Activated CD4-positive, alpha-beta T cell treated with anti-CD3 and anti-CD28 coated beads for 48 hours (primary cell): ENCODE measurements at regions not wholly inside any gene's neighbourhood (a gene's known extent, or its start where the extent isn't known, plus 50 kb on each side); places are given as distances from the start of the nearest gene placed in this dataset.
"Not testable (repeated sequence)": the region's sequence is repeated elsewhere in the genome, so short reads cannot be mapped to it uniquely, and the experiment has no call there.

ENCODE experiments used
- DNase-seq: peaks from one replicate; pipeline ENCODE4 v3.0.0-alpha.2; 2020

GRCh38 chrX:36683507-36683906 lies 324.7 kb upstream of the FAM47C start:
- DNase-seq: no peak

GRCh38 chrX:36684053-36684452 lies 324.1 kb upstream of the FAM47C start:
- DNase-seq: no peak

- DNase-seq: no peak
These were observed 286.2 kb upstream of the FAM47C start for GRCh38 chrX:36721990-36722389.

- no peak for DNase-seq
These were observed 254.6 kb upstream of the FAM47C start for GRCh38 chrX:36753602-36754001.

GRCh38 chrX:36787752-36788151 lies 220.4 kb upstream of the FAM47C start:
- DNase-seq: no peak

GRCh38 chrX:36803151-36803550 lies 205.0 kb upstream of the FAM47C start:
- DNase-seq: no peak

- DNase-seq: no peak
These were observed 204.1 kb upstream of the FAM47C start for GRCh38 chrX:36804066-36804465.

GRCh38 chrX:36844857-36845256 lies 163.3 kb upstream of the FAM47C start:
- no peak for DNase-seq

GRCh38 chrX:36847496-36847895 lies 160.7 kb upstream of the FAM47C start:
- DNase-seq: no peak

- DNase-seq: no peak
These were observed 158.8 kb upstream of the FAM47C start for GRCh38 chrX:36849407-36849806.

GRCh38 chrX:36856849-36857248 lies 151.3 kb upstream of the FAM47C start:
- DNase-seq: no peak

GRCh38 chrX:36859231-36859630 lies 148.9 kb upstream of the FAM47C start:
- DNase-seq: no peak

GRCh38 chrX:36861601-36862000 lies 146.6 kb upstream of the FAM47C start:
- no peak for DNase-seq

- DNase-seq: no peak
These were observed 141.0 kb upstream of the FAM47C start for GRCh38 chrX:36867143-36867542.

GRCh38 chrX:36868592-36868991 lies 139.6 kb upstream of the FAM47C start:
- DNase-seq: no peak

- no peak for DNase-seq
These were observed 138.7 kb upstream of the FAM47C start for GRCh38 chrX:36869457-36869856.

GRCh38 chrX:36897690-36898089 lies 110.5 kb upstream of the FAM47C start:
- DNase-seq: no peak

GRCh38 chrX:36898301-36898700 lies 109.9 kb upstream of the FAM47C start:
- DNase-seq: no peak

- not testable (repeated sequence) for DNase-seq
These were observed 103.6 kb upstream of the FAM47C start for GRCh38 chrX:36904561-36904960.

GRCh38 chrX:36908801-36909675 lies 99.1 kb upstream of the FAM47C start:
- DNase-seq: no peak

GRCh38 chrX:36909676-36910030 lies 98.5 kb upstream of the FAM47C start:
- DNase-seq: no peak

- DNase-seq: no peak
These were observed 94.6 kb upstream of the FAM47C start for GRCh38 chrX:36913551-36913950.

GRCh38 chrX:36916941-36917340 lies 91.2 kb upstream of the FAM47C start:
- DNase-seq: no peak

GRCh38 chrX:36927712-36928111 lies 80.5 kb upstream of the FAM47C start:
- no peak for DNase-seq

GRCh38 chrX:36930491-36930890 lies 77.7 kb upstream of the FAM47C start:
- DNase-seq: no peak
